ENCODE measurements at regions not wholly inside any gene's neighbourhood (a gene's known extent, or its start where the extent isn't known, plus 50 kb on each side); places are given as distances from the start of the nearest gene placed in this dataset.
A peak's percentile ranks its signal among the peaks of the same experiment; 100 is the strongest.

- H3K9me3 Mint-ChIP-seq, result no peaks in the 10 kb centered on the region
- WGBS, 2 experiments (ENCODE audit: insufficient coverage in 1 of 2, insufficient read length in 1 of 2), result 95% methylated on average over 5 of the region's 5 CpGs; no CpG with 5 or more reads in 1 of the 2 experiments
- no peak for TF ChIP-seq CTCF (conservative IDR thresholded peaks at IDR 0.05)
These were observed 64.5 kb upstream of the DST start for GRCh38 chr6:56706981-56707726.

GRCh38 chr6:56699066-56699654 is 56.5 kb upstream of the DST start:
- no peaks in the 10 kb centered on the region for H3K27me3 ChIP-seq (ENCODE audit: control insufficient read depth, insufficient read depth, low read length, poor library complexity, severe bottlenecking)
- no peak overlapping the region for H3K27ac Mint-ChIP-seq
- no peak overlapping the region for H3K4me3 Mint-ChIP-seq
- TF ChIP-seq CTCF (conservative IDR thresholded peaks at IDR 0.05), result peak; percentile 73
- no peak overlapping the region for H3K4me3 ChIP-seq (ENCODE audit: low read length)
- no peaks in the 10 kb centered on the region for H3K9me3 Mint-ChIP-seq
- peaks cover 11% of the 10 kb centered on the region for H3K4me1 ChIP-seq (ENCODE audit: control insufficient read depth, insufficient read depth, low read length)
- H3K27ac ChIP-seq (ENCODE audit: low read depth, low read length), result no peak overlapping the region
- 73% methylated on average over 1 of the region's 1 CpG; no CpG with 5 or more reads in 1 of the 2 experiments for WGBS, 2 experiments (ENCODE audit: insufficient coverage in 1 of 2, insufficient read length in 1 of 2)
- DNase-seq, result no peak
- H3K36me3 ChIP-seq (ENCODE audit: control insufficient read depth, insufficient read depth, low read length), result peaks cover 9% of the 10 kb centered on the region
- peaks cover 24% of the 10 kb centered on the region for H3K36me3 Mint-ChIP-seq (ENCODE audit: low read depth)
- H3K9me3 ChIP-seq (ENCODE audit: control insufficient read depth, low read length), result peaks cover 4% of the 10 kb centered on the region
- H3K9ac ChIP-seq (ENCODE audit: extremely low read depth, low read length, poor library complexity, severe bottlenecking), result no peak overlapping the region
- no peaks in the 10 kb centered on the region for H3K27me3 Mint-ChIP-seq (ENCODE audit: insufficient read depth)
- peaks cover 16% of the 10 kb centered on the region for H3K4me1 Mint-ChIP-seq

More at GRCh38 chr6:56706981-56707726, 64.5 kb upstream of the DST start:
- H3K27ac Mint-ChIP-seq, result no peak overlapping the region
- Histone ChIP-seq H3K36me3 (ENCODE audit: control insufficient read depth, insufficient read depth, low read length) (no peaks in the 10 kb centered on the region), H3K27ac (ENCODE audit: low read depth, low read length) (no peak overlapping the region), H3K9me3 (ENCODE audit: control insufficient read depth, low read length) (no peaks in the 10 kb centered on the region), H3K27me3 (ENCODE audit: control insufficient read depth, insufficient read depth, low read length, poor library complexity, severe bottlenecking) (no peaks in the 10 kb centered on the region), H3K9ac (ENCODE audit: extremely low read depth, low read length, poor library complexity, severe bottlenecking) (no peak overlapping the region), H3K4me1 (ENCODE audit: control insufficient read depth, insufficient read depth, low read length) (no peaks in the 10 kb centered on the region), H3K4me3 (ENCODE audit: low read length) (no peak overlapping the region)
- DNase-seq, result no peak
- H3K4me1 Mint-ChIP-seq, result peaks cover 10% of the 10 kb centered on the region
- no peaks in the 10 kb centered on the region for H3K27me3 Mint-ChIP-seq (ENCODE audit: insufficient read depth)
- H3K36me3 Mint-ChIP-seq (ENCODE audit: low read depth), result peaks cover 3% of the 10 kb centered on the region
- no peak overlapping the region for H3K4me3 Mint-ChIP-seq

GRCh38 chr6:56695702-56696101 is 53.0 kb upstream of the DST start:
- peaks cover 22% of the 10 kb centered on the region for H3K36me3 Mint-ChIP-seq (ENCODE audit: low read depth)
- H3K4me3 Mint-ChIP-seq, result no peak overlapping the region
- H3K27me3 Mint-ChIP-seq (ENCODE audit: insufficient read depth), result no peaks in the 10 kb centered on the region
- Histone ChIP-seq H3K4me3 (ENCODE audit: low read length) (no peak overlapping the region), H3K9me3 (ENCODE audit: control insufficient read depth, low read length) (peaks cover 4% of the 10 kb centered on the region), H3K27ac (ENCODE audit: low read depth, low read length) (no peak overlapping the region), H3K36me3 (ENCODE audit: control insufficient read depth, insufficient read depth, low read length) (peaks cover 16% of the 10 kb centered on the region), H3K4me1 (ENCODE audit: control insufficient read depth, insufficient read depth, low read length) (peaks cover 11% of the 10 kb centered on the region), H3K9ac (ENCODE audit: extremely low read depth, low read length, poor library complexity, severe bottlenecking) (no peak overlapping the region), H3K27me3 (ENCODE audit: control insufficient read depth, insufficient read depth, low read length, poor library complexity, severe bottlenecking) (no peaks in the 10 kb centered on the region)
- no peak overlapping the region for H3K27ac Mint-ChIP-seq
- no peak for DNase-seq
- peaks cover 22% of the 10 kb centered on the region for H3K4me1 Mint-ChIP-seq
- TF ChIP-seq CTCF (conservative IDR thresholded peaks at IDR 0.05), result no peak
- no peaks in the 10 kb centered on the region for H3K9me3 Mint-ChIP-seq
